Neural progenitor cell (in vitro differentiated cells): ENCODE measurements at regions not wholly inside any gene's neighbourhood (a gene's known extent, or its start where the extent isn't known, plus 50 kb on each side); places are given as distances from the start of the nearest gene placed in this dataset.

Experiments used
- CTCF ChIP-seq: fragments of 200-600 bp; sonication (generic); IDR thresholded peaks from 2 replicates; pipeline ENCODE4 v1.5.1; 2017; ENCODE audit warnings: antibody characterized with exemption, mild to moderate bottlenecking
- EZH2phosphoT487 ChIP-seq: fragments of 200-600 bp; sonication (generic); IDR thresholded peaks from 2 replicates; pipeline ENCODE4 v1.6.1; 2017; ENCODE audit warnings: antibody characterized with exemption

DNA sequence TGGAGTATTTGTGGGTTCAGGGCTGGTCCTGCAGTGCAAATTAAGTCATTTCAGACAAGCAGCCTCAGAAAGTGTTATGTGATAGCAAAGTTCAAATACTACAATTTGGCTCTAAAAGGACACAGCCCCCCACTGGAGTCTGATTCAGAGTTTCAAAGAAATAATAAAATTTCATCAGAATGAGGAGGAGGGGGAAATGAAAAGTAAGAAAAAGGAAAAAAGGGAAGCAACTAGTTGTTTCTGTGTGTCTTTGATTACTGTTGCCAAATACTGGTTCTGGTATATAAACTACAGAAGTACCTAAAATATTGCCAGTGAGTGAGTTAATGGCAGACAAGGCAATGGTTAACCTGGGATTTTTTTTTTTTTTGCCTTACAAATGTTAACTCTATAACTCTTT, 773.9 kb downstream of the BCL11A start:
- TF ChIP-seq CTCF (no peak), EZH2phosphoT487 (no peak)
